CD4-positive, CD25-positive, alpha-beta regulatory T cell (primary cell): ENCODE measurements at regions not wholly inside any gene's neighbourhood (a gene's known extent, or its start where the extent isn't known, plus 50 kb on each side); places are given as distances from the start of the nearest gene placed in this dataset.

Source experiments
- ATAC-seq, 2 donors: fragments of 150-1000 bp; cut with Tn5 transposase; one replicate each; pipeline ENCODE4 v1.10.0; 2021; ENCODE audit warnings: low read depth in 2 of 2, moderate number of reproducible peaks in 2 of 2, moderate library complexity in 1 of 2
- DNase-seq, 3 donors: peaks; one replicate each; pipeline versions ENCODE4 v3.0.0 to v3.0.0-alpha.2; 2012 to 2022; ENCODE audit warnings: mixed read lengths in 1 of 3
- H3K27ac ChIP-seq: one replicate; pipeline ENCODE4 v1.7.0; 2013; ENCODE audit warnings: mild to moderate bottlenecking, low read length; ENCODE audit not compliant: insufficient read depth, poor library complexity, severe bottlenecking
- H3K27me3 ChIP-seq: one replicate; pipeline ENCODE4 v1.7.0; 2013; ENCODE audit warnings: low read length; ENCODE audit not compliant: control insufficient read depth, insufficient read depth
- H3K36me3 ChIP-seq: one replicate; pipeline ENCODE4 v1.7.0; 2013; ENCODE audit warnings: mild to moderate bottlenecking, low read length, moderate library complexity; ENCODE audit not compliant: control insufficient read depth, insufficient read depth
- H3K4me1 ChIP-seq: 2 replicates; pipeline ENCODE4 v1.7.0; 2013; ENCODE audit warnings: mild to moderate bottlenecking, low read length; ENCODE audit not compliant: insufficient read depth, control insufficient read depth, poor library complexity, severe bottlenecking
- H3K4me3 ChIP-seq: one replicate; pipeline ENCODE4 v1.7.0; 2013; ENCODE audit warnings: low read depth, mild to moderate bottlenecking, low read length, moderate library complexity
- H3K9me3 ChIP-seq, 2 experiments: 1 replicate in 1 of 2; 2 replicates in 1 of 2; pipeline ENCODE4 v1.7.0; 2013; ENCODE audit warnings: low read length in 2 of 2, mild to moderate bottlenecking in 1 of 2, moderate library complexity in 1 of 2; ENCODE audit not compliant: control insufficient read depth in 2 of 2
- H3K27ac Mint-ChIP-seq, 3 donors: one replicate each; pipeline ENCODE4 v1.8.0; 2020 to 2022; ENCODE audit warnings: mild to moderate bottlenecking in 3 of 3, mixed read lengths in 3 of 3, moderate library complexity in 2 of 3
- H3K27me3 Mint-ChIP-seq: one replicate; pipeline ENCODE4 v1.8.0; 2022; ENCODE audit warnings: mild to moderate bottlenecking, mixed read lengths
- H3K36me3 Mint-ChIP-seq: one replicate; pipeline ENCODE4 v1.8.0; 2020; ENCODE audit warnings: mixed read lengths
- H3K4me1 Mint-ChIP-seq, 4 donors: one replicate each; pipeline ENCODE4 v1.8.0; 2020 to 2022; ENCODE audit warnings: mixed read lengths in 4 of 4, mild to moderate bottlenecking in 1 of 4
- H3K4me3 Mint-ChIP-seq, 4 donors: one replicate each; pipeline ENCODE4 v1.8.0; 2020 to 2022; ENCODE audit warnings: mild to moderate bottlenecking in 4 of 4, mixed read lengths in 4 of 4, moderate library complexity in 3 of 4
- H3K9me3 Mint-ChIP-seq, 7 donors: one replicate each; pipeline ENCODE4 v1.8.0; 2020 to 2022; ENCODE audit warnings: mixed read lengths in 7 of 7, mild to moderate bottlenecking in 3 of 7, moderate library complexity in 2 of 7

GRCh38 chr12:132423251-132423819 lies 66.6 kb upstream of the FBRSL1 start:
- no peak overlapping the region for H3K4me3 ChIP-seq
- H3K36me3 Mint-ChIP-seq = no peaks in the 10 kb centered on the region
- no peaks in the 10 kb centered on the region for H3K27me3 ChIP-seq
- no peaks in the 10 kb centered on the region for H3K9me3 ChIP-seq
- peaks cover 14% of the 10 kb centered on the region for H3K27me3 Mint-ChIP-seq
- no peak overlapping the region for H3K27ac Mint-ChIP-seq
- no peak overlapping the region for H3K27ac ChIP-seq
- ATAC-seq = peak in 1 of 2 donors; percentile 27
- peaks cover 0 to 15% (median 4%) of the 10 kb centered on the region in 4 donors for H3K4me1 Mint-ChIP-seq
- H3K4me1 ChIP-seq = no peaks in the 10 kb centered on the region
- peaks cover 0 to 8% (median 0%) of the 10 kb centered on the region in 7 donors for H3K9me3 Mint-ChIP-seq
- DNase-seq = peak in 2 of 3 donors; percentile 38 to 46
- no peaks in the 10 kb centered on the region for H3K36me3 ChIP-seq
- no peak overlapping the region for H3K4me3 Mint-ChIP-seq

GRCh38 chr12:132422381-132423043 lies 67.4 kb upstream of the FBRSL1 start:
- peaks cover 0 to 12% (median 4%) of the 10 kb centered on the region in 4 donors for H3K4me1 Mint-ChIP-seq
- H3K27ac Mint-ChIP-seq = peak overlapping the region in 2 of 3 donors; percentile 9 to 75

GRCh38 chr12:132422040-132422380 lies 67.9 kb upstream of the FBRSL1 start:
- no peaks in the 10 kb centered on the region for H3K9me3 ChIP-seq
- H3K4me3 ChIP-seq = no peak overlapping the region
- ATAC-seq (no peak), DNase-seq (no peak)
- H3K9me3 Mint-ChIP-seq = peaks cover 0 to 8% (median 0%) of the 10 kb centered on the region in 7 donors
- H3K4me3 Mint-ChIP-seq = no peak overlapping the region
- H3K27me3 Mint-ChIP-seq = peaks cover 20% of the 10 kb centered on the region
- no peaks in the 10 kb centered on the region for H3K36me3 ChIP-seq
- H3K27me3 ChIP-seq = no peaks in the 10 kb centered on the region
- no peak overlapping the region for H3K27ac ChIP-seq
- H3K36me3 Mint-ChIP-seq = no peaks in the 10 kb centered on the region
- H3K4me1 ChIP-seq = no peaks in the 10 kb centered on the region
- H3K4me1 Mint-ChIP-seq = peaks cover 0 to 12% (median 4%) of the 10 kb centered on the region in 4 donors
- no peak overlapping the region for H3K27ac Mint-ChIP-seq

More at GRCh38 chr12:132422381-132423043, 67.4 kb upstream of the FBRSL1 start:
- Mint-ChIP-seq H3K4me3 (peak overlapping the region in 2 of 4 donors; percentile 1 to 51), H3K36me3 (no peaks in the 10 kb centered on the region), H3K27me3 (peaks cover 20% of the 10 kb centered on the region), H3K9me3 (peaks cover 0 to 8% (median 0%) of the 10 kb centered on the region in 7 donors)
- Histone ChIP-seq H3K36me3 (no peaks in the 10 kb centered on the region), H3K27ac (no peak overlapping the region), H3K4me3 (no peak overlapping the region), H3K27me3 (no peaks in the 10 kb centered on the region), H3K9me3 (no peaks in the 10 kb centered on the region), H3K4me1 (no peaks in the 10 kb centered on the region)
- ATAC-seq (no peak), DNase-seq (no peak)

GRCh38 chr12:132419631-132420246 lies 70.2 kb upstream of the FBRSL1 start:
- no peak overlapping the region for H3K4me3 ChIP-seq
- DNase-seq (no peak), ATAC-seq (no peak)
- Mint-ChIP-seq H3K4me3 (no peak overlapping the region), H3K36me3 (no peaks in the 10 kb centered on the region), H3K9me3 (peaks cover 0 to 2% (median 0%) of the 10 kb centered on the region in 7 donors), H3K4me1 (peaks cover 0 to 17% (median 4%) of the 10 kb centered on the region in 4 donors), H3K27ac (peak overlapping the region in 1 of 3 donors; percentile 11), H3K27me3 (peaks cover 20% of the 10 kb centered on the region)
- H3K27me3 ChIP-seq = no peaks in the 10 kb centered on the region
- no peaks in the 10 kb centered on the region for H3K9me3 ChIP-seq
- H3K4me1 ChIP-seq = peaks cover 4% of the 10 kb centered on the region
- no peak overlapping the region for H3K27ac ChIP-seq
- no peaks in the 10 kb centered on the region for H3K36me3 ChIP-seq

- H3K9me3 ChIP-seq = no peaks in the 10 kb centered on the region
- ATAC-seq (no peak), DNase-seq (no peak)
- H3K4me3 ChIP-seq = no peak overlapping the region
- Mint-ChIP-seq H3K36me3 (no peaks in the 10 kb centered on the region), H3K27ac (peak overlapping the region in 1 of 3 donors; percentile 80), H3K4me3 (no peak overlapping the region), H3K9me3 (peaks cover 0 to 2% (median 0%) of the 10 kb centered on the region in 7 donors), H3K27me3 (peaks cover 20% of the 10 kb centered on the region), H3K4me1 (peaks cover 0 to 18% (median 4%) of the 10 kb centered on the region in 4 donors)
- H3K36me3 ChIP-seq = no peaks in the 10 kb centered on the region
- no peak overlapping the region for H3K27ac ChIP-seq
- H3K4me1 ChIP-seq = peaks cover 10% of the 10 kb centered on the region
- no peaks in the 10 kb centered on the region for H3K27me3 ChIP-seq
Observed at GRCh38 chr12:132418393-132418925, 71.5 kb upstream of the FBRSL1 start.

- DNase-seq (no peak), ATAC-seq (no peak)
- no peaks in the 10 kb centered on the region for H3K9me3 ChIP-seq
- Mint-ChIP-seq H3K27me3 (peaks cover 20% of the 10 kb centered on the region), H3K4me3 (no peak overlapping the region), H3K36me3 (no peaks in the 10 kb centered on the region), H3K9me3 (peaks cover 0 to 2% (median 0%) of the 10 kb centered on the region in 7 donors), H3K27ac (peak overlapping the region in 1 of 3 donors; percentile 80), H3K4me1 (peaks cover 0 to 14% (median 2%) of the 10 kb centered on the region in 4 donors)
- H3K4me3 ChIP-seq = no peak overlapping the region
- no peaks in the 10 kb centered on the region for H3K27me3 ChIP-seq
- peaks cover 10% of the 10 kb centered on the region for H3K4me1 ChIP-seq
- no peaks in the 10 kb centered on the region for H3K36me3 ChIP-seq
- H3K27ac ChIP-seq = no peak overlapping the region
Observed at GRCh38 chr12:132417741-132418140, 72.2 kb upstream of the FBRSL1 start.

GRCh38 chr12:132416827-132417226 lies 73.1 kb upstream of the FBRSL1 start:
- H3K27ac ChIP-seq = no peak overlapping the region
- no peaks in the 10 kb centered on the region for H3K36me3 Mint-ChIP-seq
- no peak overlapping the region for H3K4me3 ChIP-seq
- no peak for ATAC-seq
- H3K36me3 ChIP-seq = no peaks in the 10 kb centered on the region
- H3K27ac Mint-ChIP-seq = no peak overlapping the region
- no peak overlapping the region for H3K4me3 Mint-ChIP-seq
- no peaks in the 10 kb centered on the region for H3K27me3 ChIP-seq
- H3K9me3 ChIP-seq = no peaks in the 10 kb centered on the region
- peaks cover 10% of the 10 kb centered on the region for H3K4me1 ChIP-seq
- no peak for DNase-seq
- H3K4me1 Mint-ChIP-seq = peaks cover 0 to 10% (median under 1%) of the 10 kb centered on the region in 4 donors
- H3K27me3 Mint-ChIP-seq = peaks cover 20% of the 10 kb centered on the region
- H3K9me3 Mint-ChIP-seq = peaks cover 0 to 2% (median 0%) of the 10 kb centered on the region in 7 donors
